ENCODE measurements at regions not wholly inside any gene's neighbourhood (a gene's known extent, or its start where the extent isn't known, plus 50 kb on each side); places are given as distances from the start of the nearest gene placed in this dataset.

- TF ChIP-seq CTCF (conservative IDR thresholded peaks at IDR 0.05 in 1 of 2, IDR thresholded peaks at IDR 0.05 in 1 of 2; ENCODE audit: extremely low read depth in 1 of 2, insufficient read depth in 1 of 2, low read depth in 1 of 2, low read length in 2 of 2) (peak; percentile 45 to 57), EZH2 (IDR thresholded peaks at IDR 0.05; ENCODE audit: borderline replicate concordance, low read length) (no peak)
These were observed 1365.8 kb upstream of the DIAPH2 start for GRCh38 chrX:95318882-95319281.
